Right cardiac atrium (tissue), 5 donors: ENCODE measurements at regions not wholly inside any gene's neighbourhood (a gene's known extent, or its start where the extent isn't known, plus 50 kb on each side); places are given as distances from the start of the nearest gene placed in this dataset.

Source experiments
- ATAC-seq, 2 donors: fragments of 200-7000 bp; cut with Tn5 transposase; one replicate each; pipeline versions ENCODE4 v1.8.0 to v1.9.1; 2020; ENCODE audit warnings: moderate library complexity in 2 of 2, mild to moderate bottlenecking in 1 of 2
- DNase-seq, 3 donors: peaks; one replicate each; pipeline ENCODE4 v3.0.0-alpha.2; 2020
- H3K27ac ChIP-seq: one replicate; pipeline ENCODE4 v1.5.1; 2013; ENCODE audit warnings: mild to moderate bottlenecking, low read length, control low read depth, moderate library complexity
- H3K27me3 ChIP-seq: one replicate; pipeline ENCODE4 v1.6.1; 2013; ENCODE audit not compliant: control insufficient read depth, insufficient read depth
- H3K4me1 ChIP-seq: one replicate; pipeline ENCODE4 v1.6.1; 2013; ENCODE audit warnings: low read length; ENCODE audit not compliant: control insufficient read depth, insufficient read depth
- H3K4me3 ChIP-seq: one replicate; pipeline ENCODE4 v1.5.1; 2013; ENCODE audit warnings: low read length, control low read depth
- H3K9me3 ChIP-seq: one replicate; pipeline ENCODE4 v1.6.1; 2013; ENCODE audit warnings: low read length; ENCODE audit not compliant: control insufficient read depth
- WGBS: extraction: QIAGEN DNeasy Blood & Tissue Kit; methylation state at CpG from one replicate; pipeline ENCODE4 v1.1.7; 2013; 5-methylcytosine and 5-hydroxymethylcytosine counted together
- intact Hi-C, 4 donors: fragments of 100-400 bp; cut with DNase I; formaldehyde crosslinking; loops; one replicate each; pipeline versions ENCODE4 v1.11.0 to v1.14.0; 2022 to 2023
- donor health status: healthy with polysubstance abuse.
- donor health status: DM: no; HTN: yes; CAD: no.
- donor health status: DM: no; HTN: no; CAD: no.
- donor health status: DM: no; HTN: yes; CAD: no; lungs with severe emphysema.
- donor health status: DM: yes; HTN: yes; CAD: no.

DNA sequence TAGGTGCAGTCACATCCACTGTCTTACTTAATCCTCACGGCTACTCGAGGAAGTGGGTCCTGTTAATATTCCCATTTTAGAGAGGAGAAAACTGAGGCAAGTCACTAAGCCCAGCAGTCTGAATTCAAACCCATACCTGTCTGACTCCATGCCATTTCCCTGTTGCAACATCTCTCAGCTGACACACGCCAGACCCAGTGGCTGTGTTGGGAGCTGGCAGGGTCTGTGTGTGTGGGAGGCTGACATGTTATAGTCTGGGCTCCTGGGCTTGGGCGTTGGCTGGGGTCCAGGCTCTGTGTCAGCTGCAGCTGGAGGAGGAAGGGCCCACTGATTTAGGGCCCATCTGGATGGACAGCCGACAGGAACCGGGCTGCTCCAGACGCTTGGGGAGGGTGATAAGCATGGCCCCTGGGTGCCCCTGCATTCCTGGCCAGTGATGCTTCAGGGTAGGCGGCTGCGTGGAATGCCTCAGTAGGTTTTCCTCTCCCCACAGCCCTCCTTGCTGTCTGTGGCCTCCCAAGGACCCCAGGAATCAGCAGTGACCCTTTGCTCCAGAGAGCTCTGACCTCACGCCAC, 562.5 kb downstream of the MN1 start:
- Histone ChIP-seq H3K27me3 (no peaks in the 10 kb centered on the region), H3K4me1 (peaks cover 10% of the 10 kb centered on the region), H3K27ac (no peak overlapping the region), H3K9me3 (no peaks in the 10 kb centered on the region), H3K4me3 (no peak overlapping the region)
- 22% methylated on average over 10 of the region's 10 CpGs for WGBS
- DNase-seq: peak; percentile 93 to 96 (median 96)
- intact Hi-C loops: no loop called here
- ATAC-seq: peak; percentile 85 to 92

GRCh38 chr22:27239520-27239919, 562.0 kb downstream of the MN1 start:
- Histone ChIP-seq H3K27ac (no peak overlapping the region), H3K4me3 (no peak overlapping the region), H3K4me1 (peaks cover 10% of the 10 kb centered on the region), H3K27me3 (no peaks in the 10 kb centered on the region), H3K9me3 (no peaks in the 10 kb centered on the region)
- peak; percentile 31 to 46 for ATAC-seq
- WGBS: 48% methylated on average over 4 of the region's 4 CpGs
- no peak for DNase-seq
- intact Hi-C loops: no loop called here

DNA sequence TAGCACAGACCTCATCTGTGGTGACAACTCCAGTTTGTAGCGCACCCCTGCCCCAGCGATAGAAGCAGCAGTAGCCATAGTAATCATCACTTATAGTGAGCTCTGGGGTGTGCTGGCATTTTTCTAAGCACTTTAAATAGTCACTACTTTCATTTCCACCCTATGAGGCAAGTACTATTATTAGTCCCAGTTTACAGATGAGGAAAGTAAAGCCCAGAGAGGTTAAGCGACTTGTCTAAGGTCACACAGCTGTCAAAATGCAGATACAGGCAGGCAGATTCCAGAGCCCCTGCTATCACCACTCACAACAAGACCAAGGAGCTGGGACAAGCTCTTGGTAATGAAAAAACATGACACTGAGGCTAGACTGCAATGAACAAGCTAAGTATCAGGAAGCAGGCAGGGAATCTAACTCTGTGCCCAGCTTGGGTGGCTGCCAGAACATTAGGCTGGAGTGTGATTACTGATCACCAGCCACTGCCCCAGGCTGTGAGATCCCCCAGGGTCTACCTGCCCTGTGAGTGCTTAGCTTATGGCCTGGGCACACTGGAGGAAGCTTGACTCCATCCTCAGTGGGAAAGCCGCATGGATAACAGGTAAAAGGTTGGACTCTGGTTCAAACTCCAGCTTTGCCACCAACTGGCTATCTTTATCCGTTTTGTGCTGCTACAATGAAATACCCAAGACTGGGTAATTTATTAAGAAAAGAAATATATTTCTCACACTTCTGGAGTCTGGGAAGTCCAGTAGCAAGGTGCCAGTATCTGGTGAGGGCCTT, 561.1 kb downstream of the MN1 start:
- no peaks in the 10 kb centered on the region for H3K9me3 ChIP-seq
- DNase-seq (no peak), ATAC-seq (no peak)
- no peaks in the 10 kb centered on the region for H3K27me3 ChIP-seq
- intact Hi-C loops: loop anchor here in 1 of 4 donors (10.0 kb wide), 1 partner anchor 136 kb away; no protein-coding TSS in a partner anchor
- H3K4me1 ChIP-seq: peaks cover 10% of the 10 kb centered on the region
- H3K4me3 ChIP-seq: no peak overlapping the region
- 63% methylated on average over 5 of the region's 5 CpGs for WGBS
- no peak overlapping the region for H3K27ac ChIP-seq

- DNase-seq: peak; percentile 71 to 92 (median 85)
These were observed 559.9 kb downstream of the MN1 start for GRCh38 chr22:27241430-27242321.

GRCh38 chr22:27242474-27242873, 559.1 kb downstream of the MN1 start:
- Histone ChIP-seq H3K27me3 (no peaks in the 10 kb centered on the region), H3K4me3 (no peak overlapping the region), H3K9me3 (no peaks in the 10 kb centered on the region), H3K27ac (no peak overlapping the region), H3K4me1 (peaks cover 10% of the 10 kb centered on the region)
- ATAC-seq (no peak), DNase-seq (no peak)
- intact Hi-C loops: loop anchor here in 1 of 4 donors (10.0 kb wide), 1 partner anchor 138 kb away; no protein-coding TSS in a partner anchor
- WGBS: 49% methylated on average over 6 of the region's 6 CpGs

More at GRCh38 chr22:27241430-27242321, 559.9 kb downstream of the MN1 start:
- no peak overlapping the region for H3K27ac ChIP-seq
- ATAC-seq: peak; percentile 52 to 65
- H3K4me1 ChIP-seq: peaks cover 10% of the 10 kb centered on the region
- no peaks in the 10 kb centered on the region for H3K27me3 ChIP-seq
- WGBS: 55% methylated on average over 8 of the region's 8 CpGs
- H3K9me3 ChIP-seq: no peaks in the 10 kb centered on the region
- intact Hi-C loops: loop anchor here in 1 of 4 donors (10.0 kb wide), 1 partner anchor 137 kb away; no protein-coding TSS in a partner anchor
- no peak overlapping the region for H3K4me3 ChIP-seq

GRCh38 chr22:27242917-27243589, 558.5 kb downstream of the MN1 start:
- H3K27me3 ChIP-seq: no peaks in the 10 kb centered on the region
- ATAC-seq: no peak
- peaks cover 13% of the 10 kb centered on the region for H3K4me1 ChIP-seq
- H3K9me3 ChIP-seq: no peaks in the 10 kb centered on the region
- no peak overlapping the region for H3K4me3 ChIP-seq
- 53% methylated on average over 12 of the region's 12 CpGs for WGBS
- intact Hi-C loops: loop anchor here in 1 of 4 donors (10.0 kb wide), 1 partner anchor 138 kb away; no protein-coding TSS in a partner anchor
- DNase-seq: peak in 2 of 3 donors; percentile 25 to 57
- no peak overlapping the region for H3K27ac ChIP-seq

GRCh38 chr22:27244328-27244727, 557.2 kb downstream of the MN1 start:
- DNase-seq (no peak), ATAC-seq (no peak)
- no peaks in the 10 kb centered on the region for H3K27me3 ChIP-seq
- H3K9me3 ChIP-seq: no peaks in the 10 kb centered on the region
- H3K4me3 ChIP-seq: no peak overlapping the region
- intact Hi-C loops: loop anchor here in 1 of 4 donors (10.0 kb wide), 1 partner anchor 140 kb away; no protein-coding TSS in a partner anchor
- no peak overlapping the region for H3K27ac ChIP-seq
- H3K4me1 ChIP-seq: peaks cover 10% of the 10 kb centered on the region
- WGBS: 92% methylated on average over 3 of the region's 3 CpGs

DNA sequence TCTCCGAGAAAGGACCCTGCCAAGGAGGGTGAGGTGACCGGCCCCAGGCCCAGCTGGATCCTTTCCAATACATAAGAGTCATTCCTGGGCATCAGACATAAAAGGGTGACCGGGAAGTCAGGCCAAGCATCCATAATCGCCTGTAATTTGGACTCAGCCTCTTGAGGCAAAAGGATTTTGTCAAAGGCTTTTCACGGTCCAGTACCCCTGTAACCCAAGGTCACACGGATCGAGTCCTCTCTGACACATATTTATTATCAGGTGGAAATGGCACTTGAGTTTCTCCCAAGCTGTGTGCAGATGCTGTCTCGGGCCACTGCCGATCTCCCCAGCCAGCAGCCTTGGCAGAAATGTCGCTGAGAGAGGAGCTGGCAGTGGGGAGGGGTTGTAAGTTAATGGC, 556.5 kb downstream of the MN1 start:
- no peaks in the 10 kb centered on the region for H3K9me3 ChIP-seq
- WGBS: 61% methylated on average over 10 of the region's 10 CpGs

GRCh38 chr22:27246558-27246957, 555.0 kb downstream of the MN1 start:
- WGBS: 95% methylated on average over 3 of the region's 3 CpGs
- Histone ChIP-seq H3K27ac (no peak overlapping the region), H3K27me3 (no peaks in the 10 kb centered on the region), H3K4me3 (no peak overlapping the region), H3K4me1 (peaks cover 3% of the 10 kb centered on the region), H3K9me3 (no peaks in the 10 kb centered on the region)
- ATAC-seq: no peak
- intact Hi-C loops: loop anchor here in 1 of 4 donors (10.0 kb wide), 1 partner anchor 142 kb away; no protein-coding TSS in a partner anchor
- no peak for DNase-seq

More for the DNA sequence above, 556.5 kb downstream of the MN1 start:
- no peaks in the 10 kb centered on the region for H3K27me3 ChIP-seq
- peaks cover 3% of the 10 kb centered on the region for H3K4me1 ChIP-seq
- H3K27ac ChIP-seq: no peak overlapping the region
- H3K4me3 ChIP-seq: no peak overlapping the region
- intact Hi-C loops: loop anchor here in 1 of 4 donors (10.0 kb wide), 1 partner anchor 140 kb away; no protein-coding TSS in a partner anchor
- DNase-seq (no peak), ATAC-seq (no peak)
